ENCODE measurements at regions not wholly inside any gene's neighbourhood (a gene's known extent, or its start where the extent isn't known, plus 50 kb on each side); places are given as distances from the start of the nearest gene placed in this dataset.

- H3K9me3 ChIP-seq = no peaks in the 10 kb centered on the region
- H3K4me3 ChIP-seq = no peak overlapping the region
- no peaks in the 10 kb centered on the region for H3K27me3 ChIP-seq
- no peak for DNase-seq
- TF ChIP-seq, protein P1, sequence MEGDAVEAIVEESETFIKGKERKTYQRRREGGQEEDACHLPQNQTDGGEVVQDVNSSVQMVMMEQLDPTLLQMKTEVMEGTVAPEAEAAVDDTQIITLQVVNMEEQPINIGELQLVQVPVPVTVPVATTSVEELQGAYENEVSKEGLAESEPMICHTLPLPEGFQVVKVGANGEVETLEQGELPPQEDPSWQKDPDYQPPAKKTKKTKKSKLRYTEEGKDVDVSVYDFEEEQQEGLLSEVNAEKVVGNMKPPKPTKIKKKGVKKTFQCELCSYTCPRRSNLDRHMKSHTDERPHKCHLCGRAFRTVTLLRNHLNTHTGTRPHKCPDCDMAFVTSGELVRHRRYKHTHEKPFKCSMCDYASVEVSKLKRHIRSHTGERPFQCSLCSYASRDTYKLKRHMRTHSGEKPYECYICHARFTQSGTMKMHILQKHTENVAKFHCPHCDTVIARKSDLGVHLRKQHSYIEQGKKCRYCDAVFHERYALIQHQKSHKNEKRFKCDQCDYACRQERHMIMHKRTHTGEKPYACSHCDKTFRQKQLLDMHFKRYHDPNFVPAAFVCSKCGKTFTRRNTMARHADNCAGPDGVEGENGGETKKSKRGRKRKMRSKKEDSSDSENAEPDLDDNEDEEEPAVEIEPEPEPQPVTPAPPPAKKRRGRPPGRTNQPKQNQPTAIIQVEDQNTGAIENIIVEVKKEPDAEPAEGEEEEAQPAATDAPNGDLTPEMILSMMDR (IDR thresholded peaks at IDR 0.05) = no peak
- TF ChIP-seq POLR2A (IDR thresholded peaks at IDR 0.05) = no peak
- H3K4me1 ChIP-seq = no peaks in the 10 kb centered on the region
- H3K36me3 ChIP-seq = no peaks in the 10 kb centered on the region
- H3K27ac ChIP-seq = peak overlapping the region in 1 of 4 donors; percentile 74
These were observed 130.7 kb downstream of the MN1 start for GRCh38 chr22:27670701-27671412.

- no peak overlapping the region for H3K27ac ChIP-seq
- H3K4me3 ChIP-seq = no peak overlapping the region
- no peaks in the 10 kb centered on the region for H3K9me3 ChIP-seq
- DNase-seq = no peak
- no peaks in the 10 kb centered on the region for H3K36me3 ChIP-seq
- no peaks in the 10 kb centered on the region for H3K27me3 ChIP-seq
- TF ChIP-seq POLR2A (IDR thresholded peaks at IDR 0.05) = no peak
- TF ChIP-seq, protein P1 (IDR thresholded peaks at IDR 0.05) = no peak
- H3K4me1 ChIP-seq = no peaks in the 10 kb centered on the region
These were observed 130.1 kb downstream of the MN1 start for GRCh38 chr22:27671413-27671935.

DNA sequence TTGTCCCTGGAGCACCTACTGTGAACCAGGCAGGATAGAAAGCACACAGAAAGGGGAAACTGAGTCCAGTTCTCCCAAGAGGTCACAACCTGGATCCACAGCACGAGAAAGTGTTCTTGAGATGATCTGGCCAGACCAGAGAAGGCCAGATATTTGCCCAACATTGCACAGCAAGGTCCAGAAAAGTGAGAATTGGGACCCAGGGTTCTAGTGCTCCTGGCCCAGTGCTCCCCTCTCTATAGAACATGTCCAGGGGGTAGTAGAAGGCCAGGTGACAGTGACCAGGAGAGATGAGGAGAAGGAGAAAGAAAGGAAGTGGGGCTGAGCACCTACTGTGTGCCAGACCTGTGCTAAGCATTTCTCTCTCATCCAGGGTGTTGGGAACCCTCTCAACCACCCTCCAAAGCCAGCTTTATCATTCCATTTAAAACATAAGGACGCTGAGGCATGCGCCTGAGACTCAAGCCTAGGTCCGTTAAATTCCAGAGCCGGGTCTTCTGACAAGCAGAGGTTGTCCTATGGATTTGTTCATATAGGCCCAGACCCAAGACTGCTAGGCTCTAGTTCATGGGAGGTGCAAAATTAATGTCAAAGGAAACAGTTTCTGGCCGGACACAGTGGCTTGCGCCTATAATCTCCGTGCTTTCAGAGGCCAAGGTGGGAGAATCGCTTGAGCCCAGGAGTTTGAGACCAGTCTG lies 128.7 kb downstream of the MN1 start:
- Histone ChIP-seq H3K4me1 (no peaks in the 10 kb centered on the region), H3K27me3 (no peaks in the 10 kb centered on the region), H3K9me3 (no peaks in the 10 kb centered on the region), H3K36me3 (no peaks in the 10 kb centered on the region), H3K4me3 (no peak overlapping the region), H3K27ac (no peak overlapping the region)
- DNase-seq = no peak
- TF ChIP-seq, protein P1 (IDR thresholded peaks at IDR 0.05) = no peak
- TF ChIP-seq POLR2A (IDR thresholded peaks at IDR 0.05) = no peak

DNA sequence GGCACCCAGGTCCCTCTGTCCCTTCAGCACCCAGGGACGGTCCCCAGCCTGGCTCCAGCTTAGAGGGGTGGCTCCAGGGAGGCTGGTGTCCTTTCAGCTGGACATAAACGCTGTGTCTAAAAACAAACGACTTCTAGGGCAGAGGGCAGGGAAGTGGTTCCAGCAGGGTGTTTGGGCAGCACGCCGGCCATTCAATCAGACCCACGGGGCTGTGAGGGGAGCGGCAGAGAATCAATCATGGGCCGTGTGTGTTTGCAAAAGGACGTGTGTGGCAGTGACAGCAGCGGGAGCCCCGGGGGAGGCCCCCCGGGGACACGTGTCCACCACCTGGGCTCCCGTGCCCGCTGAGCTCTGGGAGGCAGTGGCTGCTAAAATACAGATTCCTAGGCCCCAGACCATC lies 127.7 kb downstream of the MN1 start:
- Histone ChIP-seq H3K9me3 (no peaks in the 10 kb centered on the region), H3K4me3 (no peak overlapping the region), H3K36me3 (no peaks in the 10 kb centered on the region), H3K27me3 (no peaks in the 10 kb centered on the region), H3K4me1 (no peaks in the 10 kb centered on the region), H3K27ac (no peak overlapping the region)
- TF ChIP-seq, protein P1 (IDR thresholded peaks at IDR 0.05) = no peak
- no peak for TF ChIP-seq POLR2A (IDR thresholded peaks at IDR 0.05)
- DNase-seq = no peak

DNA sequence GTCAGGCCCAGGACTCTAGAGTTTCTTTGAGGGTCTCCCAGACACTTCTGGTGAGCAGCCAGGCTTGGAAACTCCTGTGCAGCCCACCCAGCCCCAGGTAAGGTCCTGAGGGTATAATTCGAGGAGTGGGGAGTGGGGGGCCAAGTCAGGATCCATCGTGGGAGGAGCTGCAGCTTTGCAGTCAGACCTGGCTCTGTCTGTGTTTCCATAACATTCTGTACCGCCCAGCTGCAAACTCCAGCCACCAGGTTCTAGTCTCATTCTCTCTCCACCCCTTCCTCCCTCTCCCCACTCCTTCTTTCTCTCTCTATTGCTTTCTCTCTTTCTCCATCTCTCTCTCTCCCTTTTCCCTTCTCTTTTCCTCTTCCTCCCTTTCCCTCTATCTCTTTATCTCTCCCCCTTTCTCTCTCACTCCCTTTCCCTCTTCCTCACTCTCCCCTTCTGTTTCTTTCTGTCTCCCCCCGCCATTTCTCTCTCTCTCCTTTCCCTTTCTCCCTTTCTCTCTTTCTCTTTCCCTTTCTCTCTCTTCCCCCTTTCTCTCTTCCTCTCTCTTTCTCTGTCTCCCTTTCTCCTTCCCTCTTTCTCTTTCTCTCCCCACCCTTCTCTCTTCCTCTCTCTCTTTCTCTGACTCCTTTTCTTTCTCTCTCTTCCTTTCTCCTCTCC lies 127.2 kb downstream of the MN1 start:
- no peak overlapping the region for H3K27ac ChIP-seq
- DNase-seq = no peak
- TF ChIP-seq, protein P1 (IDR thresholded peaks at IDR 0.05) = no peak

More for the DNA sequence above, 127.2 kb downstream of the MN1 start:
- no peaks in the 10 kb centered on the region for H3K9me3 ChIP-seq
- no peak overlapping the region for H3K4me3 ChIP-seq
- H3K4me1 ChIP-seq = no peaks in the 10 kb centered on the region
- H3K36me3 ChIP-seq = no peaks in the 10 kb centered on the region
- no peaks in the 10 kb centered on the region for H3K27me3 ChIP-seq

Data from Peyer's patch (tissue), 4 donors.